GM12872 (cell line): ENCODE measurements at regions not wholly inside any gene's neighbourhood (a gene's known extent, or its start where the extent isn't known, plus 50 kb on each side); places are given as distances from the start of the nearest gene placed in this dataset.

Source experiments
- TF ChIP-seq, protein P1 (sequence below): IDR thresholded peaks from 3 replicates; pipeline ENCODE4 v1.5.1; 2011; ENCODE audit warnings: low read depth, mild to moderate bottlenecking, low read length, moderate library complexity; ENCODE audit not compliant: insufficient read depth

DNA sequence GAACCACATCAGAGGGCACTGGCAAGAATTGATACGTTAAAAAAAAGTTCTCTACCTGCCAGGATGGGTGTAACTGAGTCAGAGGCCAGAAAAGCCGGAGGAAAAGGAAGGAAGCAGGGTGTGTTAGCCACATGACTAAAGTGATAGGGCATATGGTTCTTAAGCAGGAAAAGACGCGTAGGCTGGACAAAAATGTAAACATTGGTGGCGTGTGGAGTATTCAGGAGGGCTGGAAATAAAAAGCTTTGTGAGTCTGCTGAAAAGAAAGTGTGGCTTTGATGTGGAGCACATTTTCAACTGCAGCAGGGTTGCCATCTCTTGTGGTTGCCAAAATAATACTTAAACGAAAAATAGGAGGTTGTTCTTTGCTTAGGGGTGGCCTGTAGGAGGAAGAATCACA, 186.5 kb upstream of the RPL34 start:
- TF ChIP-seq, protein P1, sequence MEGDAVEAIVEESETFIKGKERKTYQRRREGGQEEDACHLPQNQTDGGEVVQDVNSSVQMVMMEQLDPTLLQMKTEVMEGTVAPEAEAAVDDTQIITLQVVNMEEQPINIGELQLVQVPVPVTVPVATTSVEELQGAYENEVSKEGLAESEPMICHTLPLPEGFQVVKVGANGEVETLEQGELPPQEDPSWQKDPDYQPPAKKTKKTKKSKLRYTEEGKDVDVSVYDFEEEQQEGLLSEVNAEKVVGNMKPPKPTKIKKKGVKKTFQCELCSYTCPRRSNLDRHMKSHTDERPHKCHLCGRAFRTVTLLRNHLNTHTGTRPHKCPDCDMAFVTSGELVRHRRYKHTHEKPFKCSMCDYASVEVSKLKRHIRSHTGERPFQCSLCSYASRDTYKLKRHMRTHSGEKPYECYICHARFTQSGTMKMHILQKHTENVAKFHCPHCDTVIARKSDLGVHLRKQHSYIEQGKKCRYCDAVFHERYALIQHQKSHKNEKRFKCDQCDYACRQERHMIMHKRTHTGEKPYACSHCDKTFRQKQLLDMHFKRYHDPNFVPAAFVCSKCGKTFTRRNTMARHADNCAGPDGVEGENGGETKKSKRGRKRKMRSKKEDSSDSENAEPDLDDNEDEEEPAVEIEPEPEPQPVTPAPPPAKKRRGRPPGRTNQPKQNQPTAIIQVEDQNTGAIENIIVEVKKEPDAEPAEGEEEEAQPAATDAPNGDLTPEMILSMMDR, result no peak

- TF ChIP-seq, protein P1, result no peak
Measured at GRCh38 chr4:108432418-108432817, 188.0 kb upstream of the RPL34 start.

GRCh38 chr4:108431986-108432385, 188.4 kb upstream of the RPL34 start:
- TF ChIP-seq, protein P1, result no peak

- TF ChIP-seq, protein P1, result no peak
Measured at GRCh38 chr4:108430921-108431320, 189.5 kb upstream of the RPL34 start.

- TF ChIP-seq, protein P1, result no peak
Measured at GRCh38 chr4:108429662-108430061, 190.7 kb upstream of the RPL34 start.

DNA sequence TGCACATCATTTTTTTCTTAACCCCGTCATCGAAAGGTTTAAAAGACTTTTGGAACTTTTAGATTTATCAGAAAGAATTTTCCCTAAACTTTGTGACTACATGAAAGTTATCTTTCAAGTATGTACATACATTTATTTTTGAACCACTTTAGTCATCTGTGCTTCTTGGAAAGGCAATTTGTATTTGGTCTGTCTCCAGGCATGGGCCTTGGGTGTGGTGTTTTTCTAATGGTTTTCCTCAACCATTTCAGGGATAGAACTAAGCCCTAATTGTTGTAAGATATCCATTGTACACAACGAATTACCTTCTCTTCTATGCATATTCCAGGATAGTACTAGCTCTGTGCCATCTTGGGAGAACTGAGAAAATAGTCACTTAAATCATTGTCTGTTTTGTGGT, 191.5 kb upstream of the RPL34 start:
- TF ChIP-seq, protein P1, result no peak

GRCh38 chr4:108427946-108428485, 192.4 kb upstream of the RPL34 start:
- TF ChIP-seq, protein P1, result no peak

DNA sequence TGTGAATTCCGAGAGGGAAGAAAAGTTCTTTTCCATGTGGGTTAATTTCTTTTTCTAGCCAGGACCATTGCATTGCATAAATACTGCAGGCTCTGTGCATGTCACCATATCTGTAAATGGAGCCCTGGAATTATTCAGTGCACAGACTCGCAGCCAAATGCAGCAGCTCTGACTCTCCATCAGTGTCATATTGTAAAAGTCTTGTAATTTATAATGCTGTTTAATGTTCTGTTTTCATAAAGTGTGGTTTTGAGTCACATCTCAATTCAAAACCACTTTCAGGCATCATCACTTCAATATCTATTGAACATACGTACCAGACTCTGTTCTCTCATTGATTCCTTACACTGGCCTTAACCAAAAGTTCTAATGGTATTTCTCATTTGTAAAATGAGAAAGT, 193.9 kb upstream of the RPL34 start:
- TF ChIP-seq, protein P1, result no peak
